ENCODE measurements at regions not wholly inside any gene's neighbourhood (a gene's known extent, or its start where the extent isn't known, plus 50 kb on each side); places are given as distances from the start of the nearest gene placed in this dataset.

DNA sequence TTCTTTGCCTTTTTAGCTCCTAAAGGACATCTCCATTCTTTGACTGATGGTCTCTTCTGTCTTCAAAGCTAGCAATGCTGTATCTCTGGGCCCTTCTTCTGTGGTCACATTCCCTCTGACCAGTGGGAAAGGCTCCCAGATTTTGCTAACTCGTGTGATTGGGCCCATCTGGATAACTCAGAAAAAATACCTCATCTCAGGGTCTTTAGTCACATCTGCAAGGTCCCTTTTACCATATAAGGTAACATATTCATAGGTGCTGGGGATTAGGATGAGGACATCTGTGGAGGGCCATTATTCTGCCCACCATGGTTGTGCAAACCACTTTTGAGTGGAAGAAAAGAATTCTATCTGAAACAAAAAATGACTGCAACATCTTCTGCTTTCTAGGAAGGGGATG is 76.3 kb upstream of the MAMDC2 start:
- no peak for TF ChIP-seq POLR2A (IDR thresholded peaks at IDR 0.05)
- TF ChIP-seq, protein P1, sequence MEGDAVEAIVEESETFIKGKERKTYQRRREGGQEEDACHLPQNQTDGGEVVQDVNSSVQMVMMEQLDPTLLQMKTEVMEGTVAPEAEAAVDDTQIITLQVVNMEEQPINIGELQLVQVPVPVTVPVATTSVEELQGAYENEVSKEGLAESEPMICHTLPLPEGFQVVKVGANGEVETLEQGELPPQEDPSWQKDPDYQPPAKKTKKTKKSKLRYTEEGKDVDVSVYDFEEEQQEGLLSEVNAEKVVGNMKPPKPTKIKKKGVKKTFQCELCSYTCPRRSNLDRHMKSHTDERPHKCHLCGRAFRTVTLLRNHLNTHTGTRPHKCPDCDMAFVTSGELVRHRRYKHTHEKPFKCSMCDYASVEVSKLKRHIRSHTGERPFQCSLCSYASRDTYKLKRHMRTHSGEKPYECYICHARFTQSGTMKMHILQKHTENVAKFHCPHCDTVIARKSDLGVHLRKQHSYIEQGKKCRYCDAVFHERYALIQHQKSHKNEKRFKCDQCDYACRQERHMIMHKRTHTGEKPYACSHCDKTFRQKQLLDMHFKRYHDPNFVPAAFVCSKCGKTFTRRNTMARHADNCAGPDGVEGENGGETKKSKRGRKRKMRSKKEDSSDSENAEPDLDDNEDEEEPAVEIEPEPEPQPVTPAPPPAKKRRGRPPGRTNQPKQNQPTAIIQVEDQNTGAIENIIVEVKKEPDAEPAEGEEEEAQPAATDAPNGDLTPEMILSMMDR (IDR thresholded peaks at IDR 0.05 in 4 of 5, conservative IDR thresholded peaks at IDR 0.05 in 1 of 5) = no peak
